SK-N-SH treated with all-trans-retinoic acid at 6 μM for 48 hours (cell line): ENCODE measurements at regions not wholly inside any gene's neighbourhood (a gene's known extent, or its start where the extent isn't known, plus 50 kb on each side); places are given as distances from the start of the nearest gene placed in this dataset.

Experiments
- ARNTL ChIP-seq: fragments of 450-650 bp; formaldehyde crosslinking; IDR thresholded peaks from 2 replicates; pipeline ENCODE4 v1.5.0; 2020; ENCODE audit warnings: low read depth, mild to moderate bottlenecking, moderate library complexity, borderline replicate concordance
- CSDC2 ChIP-seq: fragments of 250-450 bp; sonication (Bioruptor Pico); IDR thresholded peaks from 2 replicates; pipeline ENCODE4 v1.5.0; 2020; ENCODE audit warnings: mild to moderate bottlenecking, moderate library complexity
- GLIS3 ChIP-seq: fragments of 250-450 bp; sonication (Bioruptor Pico); IDR thresholded peaks from 2 replicates; pipeline ENCODE4 v1.5.0; 2020; ENCODE audit warnings: mild to moderate bottlenecking, moderate library complexity
- PPARA ChIP-seq: fragments of 250-450 bp; sonication (Bioruptor Pico); IDR thresholded peaks from 2 replicates; pipeline ENCODE4 v1.5.0; 2020; ENCODE audit warnings: mild to moderate bottlenecking, borderline replicate concordance
- RARB ChIP-seq: fragments of 250-450 bp; sonication (Bioruptor Pico); IDR thresholded peaks from 2 replicates; pipeline ENCODE4 v1.8.0; 2021; ENCODE audit warnings: mild to moderate bottlenecking, moderate library complexity
- TSHZ2 ChIP-seq: fragments of 250-450 bp; sonication (Bioruptor Pico); IDR thresholded peaks from 2 replicates; pipeline ENCODE4 v1.5.0; 2020; ENCODE audit warnings: mild to moderate bottlenecking, moderate library complexity
- ZFP30 ChIP-seq: fragments of 450-650 bp; formaldehyde crosslinking; IDR thresholded peaks from 2 replicates; pipeline ENCODE4 v1.5.0; 2022; ENCODE audit warnings: mild to moderate bottlenecking, moderate library complexity
- TF ChIP-seq, protein P1 (sequence below): fragments of 250-450 bp; sonication (Bioruptor Pico); IDR thresholded peaks from 2 replicates; pipeline ENCODE4 v1.8.0; 2021; ENCODE audit warnings: low read depth, mild to moderate bottlenecking, moderate library complexity, borderline replicate concordance

DNA sequence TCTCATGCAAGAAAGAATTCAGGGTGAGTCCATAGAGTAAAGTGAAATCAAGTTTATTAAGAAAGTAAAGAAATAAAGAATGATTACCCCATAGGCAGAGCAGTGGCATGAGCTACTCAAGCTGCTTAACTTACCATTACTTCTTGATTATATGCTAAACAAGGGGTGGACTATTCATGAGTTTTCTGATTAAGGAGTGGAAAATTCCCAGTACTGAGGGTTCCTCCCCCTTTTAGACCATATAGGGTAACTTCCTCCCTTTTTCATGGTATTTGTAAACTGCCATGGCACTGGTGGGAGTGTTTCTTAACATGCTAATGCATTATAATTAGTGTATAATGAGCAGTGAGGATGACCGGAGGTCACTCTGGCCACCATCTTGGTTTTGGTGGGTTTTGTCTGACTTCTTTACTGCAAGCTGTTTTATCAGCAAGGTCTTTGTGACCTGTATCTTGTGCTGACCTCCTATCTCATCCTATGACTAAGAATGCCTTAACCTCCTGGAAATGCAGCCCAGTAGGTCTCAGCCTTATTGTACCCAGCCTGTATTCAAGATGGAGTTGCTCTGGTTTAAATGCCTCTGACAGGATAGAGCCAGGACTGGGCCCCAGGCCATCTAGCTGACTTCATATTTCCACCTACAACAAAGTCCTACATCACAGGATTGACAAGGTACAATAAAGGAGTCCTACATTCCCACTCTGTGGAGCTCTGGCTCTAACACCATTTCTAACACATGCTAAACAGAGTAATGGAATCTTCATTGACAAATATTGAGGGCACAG is 186.7 kb downstream of the NXNL2 start:
- TF ChIP-seq, protein P1, sequence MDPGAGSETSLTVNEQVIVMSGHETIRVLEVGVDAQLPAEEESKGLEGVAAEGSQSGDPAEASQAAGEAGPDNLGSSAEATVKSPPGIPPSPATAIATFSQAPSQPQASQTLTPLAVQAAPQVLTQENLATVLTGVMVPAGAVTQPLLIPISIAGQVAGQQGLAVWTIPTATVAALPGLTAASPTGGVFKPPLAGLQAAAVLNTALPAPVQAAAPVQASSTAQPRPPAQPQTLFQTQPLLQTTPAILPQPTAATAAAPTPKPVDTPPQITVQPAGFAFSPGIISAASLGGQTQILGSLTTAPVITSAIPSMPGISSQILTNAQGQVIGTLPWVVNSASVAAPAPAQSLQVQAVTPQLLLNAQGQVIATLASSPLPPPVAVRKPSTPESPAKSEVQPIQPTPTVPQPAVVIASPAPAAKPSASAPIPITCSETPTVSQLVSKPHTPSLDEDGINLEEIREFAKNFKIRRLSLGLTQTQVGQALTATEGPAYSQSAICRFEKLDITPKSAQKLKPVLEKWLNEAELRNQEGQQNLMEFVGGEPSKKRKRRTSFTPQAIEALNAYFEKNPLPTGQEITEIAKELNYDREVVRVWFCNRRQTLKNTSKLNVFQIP (CRISPR knock-in tag): no peak
- TF ChIP-seq GLIS3 (no peak), CSDC2 (CRISPR knock-in tag) (no peak), PPARA (CRISPR knock-in tag) (no peak), ZFP30 (no peak), ARNTL (CRISPR knock-in tag) (no peak), TSHZ2 (no peak), RARB (CRISPR knock-in tag) (no peak)
